ENCODE measurements at regions not wholly inside any gene's neighbourhood (a gene's known extent, or its start where the extent isn't known, plus 50 kb on each side); places are given as distances from the start of the nearest gene placed in this dataset.

- no peak for ATAC-seq
Observed at GRCh38 chr4:117239434-117239833, 154.1 kb upstream of the TRAM1L1 start.

GRCh38 chr4:117249333-117249732 lies 164.0 kb upstream of the TRAM1L1 start:
- WGBS, 4 donors, result 76 to 78% (median 77%) methylated on average over 3 of the region's 3 CpGs
- no peak for DNase-seq
- Histone ChIP-seq H3K9me3 (peaks cover 0 to 20% (median 0%) of the 10 kb centered on the region in 12 donors), H3K27ac (no peak overlapping the region), H3K27me3 (no peaks in the 10 kb centered on the region), H3K4me3 (no peak overlapping the region), H3K4me1 (no peaks in the 10 kb centered on the region), H3K36me3 (no peaks in the 10 kb centered on the region)
- ATAC-seq, result no peak
- intact Hi-C loops (cut with DNase I), result no loop called here
- TF ChIP-seq CTCF (IDR thresholded peaks at IDR 0.05) (no peak), POLR2A (IDR thresholded peaks at IDR 0.05) (no peak)

More at GRCh38 chr4:117239434-117239833, 154.1 kb upstream of the TRAM1L1 start:
- TF ChIP-seq CTCF (IDR thresholded peaks at IDR 0.05) (no peak), POLR2A (IDR thresholded peaks at IDR 0.05) (no peak)
- H3K4me3 ChIP-seq, result no peak overlapping the region
- no peak overlapping the region for H3K27ac ChIP-seq
- 71 to 89% (median 76%) methylated on average over 4 to 6 of the region's 6 CpGs for WGBS, 4 donors
- H3K27me3 ChIP-seq, result no peaks in the 10 kb centered on the region
- no peaks in the 10 kb centered on the region for H3K9me3 ChIP-seq
- no peaks in the 10 kb centered on the region for H3K4me1 ChIP-seq
- intact Hi-C loops (cut with DNase I), result no loop called here
- H3K36me3 ChIP-seq, result no peaks in the 10 kb centered on the region
- peak in 1 of 5 donors; percentile 38 for DNase-seq

- Histone ChIP-seq H3K27me3 (no peaks in the 10 kb centered on the region), H3K4me1 (no peaks in the 10 kb centered on the region), H3K4me3 (no peak overlapping the region), H3K9me3 (peaks cover 0 to 4% (median 0%) of the 10 kb centered on the region in 12 donors), H3K36me3 (no peaks in the 10 kb centered on the region), H3K27ac (no peak overlapping the region)
- TF ChIP-seq CTCF (IDR thresholded peaks at IDR 0.05) (no peak), POLR2A (IDR thresholded peaks at IDR 0.05) (no peak)
- 78 to 97% (median 95%) methylated on average over 3 of the region's 3 CpGs for WGBS, 4 donors
- ATAC-seq, result no peak
- no peak for DNase-seq
- intact Hi-C loops (cut with DNase I), result no loop called here
Observed at GRCh38 chr4:117264072-117264471, 178.7 kb upstream of the TRAM1L1 start.

GRCh38 chr4:117267317-117267716 lies 181.9 kb upstream of the TRAM1L1 start:
- intact Hi-C loops (cut with DNase I), result no loop called here

More at GRCh38 chr4:117267317-117267716, 181.9 kb upstream of the TRAM1L1 start:
- DNase-seq (no peak), ATAC-seq (no peak)
- no peaks in the 10 kb centered on the region for H3K27me3 ChIP-seq
- no peaks in the 10 kb centered on the region for H3K36me3 ChIP-seq
- H3K4me1 ChIP-seq, result no peaks in the 10 kb centered on the region
- H3K9me3 ChIP-seq, result peaks cover 0 to 4% (median 0%) of the 10 kb centered on the region in 12 donors
- no peak overlapping the region for H3K4me3 ChIP-seq
- WGBS, 4 donors, result 78 to 81% (median 79%) methylated on average over 3 of the region's 3 CpGs
- no peak for TF ChIP-seq POLR2A (IDR thresholded peaks at IDR 0.05)
- TF ChIP-seq CTCF (IDR thresholded peaks at IDR 0.05), result no peak
- no peak overlapping the region for H3K27ac ChIP-seq
